K562 (cell line): ENCODE measurements at regions not wholly inside any gene's neighbourhood (a gene's known extent, or its start where the extent isn't known, plus 50 kb on each side); places are given as distances from the start of the nearest gene placed in this dataset.

Experiments
- ETV6 ChIP-seq, 3 experiments: fragments of 150-350 bp in 1 of 3; sonication (generic) in 1 of 3; formaldehyde crosslinking in 1 of 3; IDR thresholded peaks; 2 replicates each; pipeline versions ENCODE4 v1.6.1 to v1.8.0; 2014 to 2022; ENCODE audit warnings: borderline replicate concordance in 2 of 3, low read depth in 2 of 3, antibody characterized with exemption in 1 of 3, low read length in 1 of 3, mild to moderate bottlenecking in 1 of 3, missing genetic modification reagents in 1 of 3
- GMEB1 ChIP-seq: fragments of 250-450 bp; sonication (Bioruptor Pico); IDR thresholded peaks from 2 replicates; pipeline ENCODE4 v1.4.0; 2020; ENCODE audit warnings: mild to moderate bottlenecking
- GTF3C2 ChIP-seq: IDR thresholded peaks from 3 replicates; pipeline ENCODE4 v1.6.1; 2011; ENCODE audit warnings: borderline replicate concordance, mild to moderate bottlenecking, moderate library complexity; ENCODE audit not compliant: insufficient read length; ENCODE audit errors: extremely low read depth
- HNRNPK ChIP-seq: fragments of 200-400 bp; formaldehyde crosslinking; IDR thresholded peaks from one replicate; pipeline ENCODE4 v1.6.1; 2018; ENCODE audit warnings: mild to moderate bottlenecking, low read depth, low read length; ENCODE audit not compliant: poor library complexity, severe bottlenecking
- SRSF1 ChIP-seq: fragments of 200-400 bp; formaldehyde crosslinking; IDR thresholded peaks from 2 replicates; pipeline ENCODE4 v1.6.1; 2017; ENCODE audit warnings: mild to moderate bottlenecking, low read depth, low read length, moderate library complexity
- ZBTB2 ChIP-seq: fragments of 450-650 bp; IDR thresholded peaks from 2 replicates; pipeline ENCODE4 v1.6.1; 2016; ENCODE audit warnings: antibody characterized with exemption
- ZZZ3 ChIP-seq: fragments of 450-650 bp; IDR thresholded peaks from 2 replicates; pipeline ENCODE4 v1.6.1; 2016; ENCODE audit warnings: antibody characterized with exemption, mild to moderate bottlenecking, moderate library complexity

- TF ChIP-seq ETV6 (IDR thresholded peaks at IDR 0.05; ENCODE audit: borderline replicate concordance in 1 of 2, low read depth in 2 of 2, low read length in 1 of 2) (no peak), ETV6 (CRISPR knock-in tag; IDR thresholded peaks at IDR 0.05; ENCODE audit: borderline replicate concordance) (no peak), GTF3C2 (no peak), ZBTB2 (no peak), SRSF1 (no peak), GMEB1 (CRISPR knock-in tag) (no peak), HNRNPK (no peak), ZZZ3 (no peak)
These were observed 223.5 kb upstream of the RBMS3 start (continued) for GRCh38 chr3:29057326-29057725.
